NCI-H82 (cell line): ENCODE measurements at regions not wholly inside any gene's neighbourhood (a gene's known extent, or its start where the extent isn't known, plus 50 kb on each side); places are given as distances from the start of the nearest gene placed in this dataset.

ENCODE experiments used
- DNase-seq: peaks from one replicate; lab custom pipeline; 2025; lab: John Stamatoyannopoulos, UW

- no peak for DNase-seq
These were observed 79.9 kb upstream of the BHLHE23 start for GRCh38 chr20:63086421-63087235.

- DNase-seq: peak; percentile 63
These were observed 78.5 kb upstream of the BHLHE23 start for GRCh38 chr20:63085151-63085861.

GRCh38 chr20:63084563-63084927 lies 77.8 kb upstream of the BHLHE23 start:
- DNase-seq: no peak

- DNase-seq: no peak
These were observed 77.2 kb upstream of the BHLHE23 start for GRCh38 chr20:63083831-63084562.

DNA sequence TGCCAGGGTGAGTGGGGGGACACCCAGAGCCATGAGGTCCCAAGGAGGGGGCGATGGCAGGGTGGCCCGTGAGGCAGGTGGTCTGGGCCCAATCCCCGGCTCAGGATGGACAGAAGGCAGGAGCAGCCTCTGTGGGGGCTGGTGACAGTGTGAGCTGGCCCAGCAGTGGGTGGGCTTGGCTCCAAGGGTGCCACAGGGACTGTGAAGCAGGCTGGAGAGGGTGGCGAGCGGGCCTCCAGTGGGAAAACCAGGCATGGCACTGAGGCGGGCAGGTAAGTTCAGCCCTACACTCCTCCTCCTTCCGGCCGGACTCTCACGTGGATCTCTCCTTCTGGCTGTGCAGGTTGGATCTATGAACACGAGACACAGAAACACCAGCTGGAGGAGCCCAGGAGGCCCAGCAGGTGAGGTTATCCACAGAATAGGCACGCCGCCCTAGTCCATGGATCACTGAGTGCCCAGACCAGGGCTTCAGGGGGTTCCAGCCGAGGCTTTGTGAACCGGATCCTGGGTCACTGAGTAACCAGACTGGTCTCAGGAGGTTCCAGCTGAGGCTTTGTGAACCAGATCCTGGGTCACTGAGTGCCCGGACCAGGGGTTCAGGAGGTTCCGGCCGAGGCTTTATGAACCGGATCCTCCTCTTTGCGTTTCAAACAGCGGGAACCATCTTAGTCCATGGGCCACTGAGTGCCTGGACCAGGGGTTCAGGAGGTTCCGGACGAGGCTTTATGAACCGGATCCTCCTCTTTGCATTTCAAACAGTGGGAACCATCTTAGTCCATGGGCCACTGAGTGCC lies 76.4 kb upstream of the BHLHE23 start:
- DNase-seq: no peak

GRCh38 chr20:63082308-63082938 lies 75.7 kb upstream of the BHLHE23 start:
- no peak for DNase-seq

DNA sequence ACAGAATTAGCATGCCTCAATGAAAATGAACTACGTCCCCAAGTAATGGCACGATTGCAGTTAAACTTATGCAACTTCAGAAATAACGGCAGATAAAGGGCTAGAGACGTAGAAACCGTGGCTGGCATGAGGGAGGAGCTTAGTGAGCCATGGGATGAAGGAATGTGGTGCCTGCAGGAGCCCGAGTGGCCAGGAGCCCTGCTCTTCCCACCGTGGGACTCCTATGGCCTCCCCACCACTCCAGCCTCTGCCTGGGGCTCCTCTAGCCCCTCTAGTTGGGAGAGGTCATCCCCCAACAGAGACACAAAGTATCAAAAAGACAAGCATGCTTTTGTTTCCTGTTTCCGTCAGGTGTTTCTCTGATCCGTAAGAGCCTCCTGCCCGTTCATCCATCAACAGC lies 75.1 kb upstream of the BHLHE23 start:
- DNase-seq: no peak

- no peak for DNase-seq
These were observed 74.6 kb upstream of the BHLHE23 start for GRCh38 chr20:63081351-63081750.

GRCh38 chr20:63080811-63081210 lies 74.0 kb upstream of the BHLHE23 start:
- no peak for DNase-seq

- DNase-seq: no peak
These were observed 73.6 kb upstream of the BHLHE23 start for GRCh38 chr20:63080411-63080810.

DNA sequence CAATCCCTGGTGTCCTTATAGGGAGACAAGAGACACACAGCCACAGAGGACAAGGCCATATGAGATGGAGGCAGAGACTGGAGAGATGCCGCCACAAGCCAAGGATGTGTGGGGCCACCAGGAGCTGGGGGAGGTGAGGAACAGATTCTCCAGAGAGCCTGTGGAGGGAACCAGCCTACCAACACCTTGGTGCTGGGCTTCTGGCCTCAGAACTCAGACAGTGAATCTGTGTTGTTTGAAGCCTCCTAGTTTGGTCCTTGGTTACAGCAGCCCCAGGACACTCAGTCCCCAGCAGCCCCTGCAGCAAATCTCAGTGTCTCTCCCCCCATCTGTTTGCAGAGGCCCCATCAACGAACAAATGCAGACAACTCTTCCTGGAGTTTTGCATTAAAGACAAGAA lies 73.2 kb upstream of the BHLHE23 start:
- DNase-seq: no peak

- no peak for DNase-seq
These were observed 70.9 kb upstream of the BHLHE23 start for GRCh38 chr20:63077705-63078104.

DNA sequence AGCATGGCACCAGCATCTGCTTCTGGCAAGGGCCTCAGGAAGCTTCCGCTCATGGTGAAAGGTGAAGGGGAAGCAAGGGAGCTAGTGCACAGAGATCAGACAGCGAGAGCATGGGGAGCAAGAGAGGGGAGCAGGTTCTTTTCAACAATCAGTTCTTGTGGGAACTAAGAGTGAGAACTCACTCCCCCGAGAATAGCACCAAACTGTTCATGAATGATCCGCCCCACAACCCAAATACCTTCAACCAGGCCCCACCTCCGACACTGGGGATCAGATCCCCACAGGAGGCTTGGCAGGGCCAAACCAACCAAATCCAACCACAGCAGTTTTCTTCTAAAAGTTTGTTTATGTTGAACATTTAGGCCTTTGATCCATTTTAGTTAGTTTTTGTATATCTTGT lies 69.7 kb upstream of the BHLHE23 start:
- DNase-seq: no peak

DNA sequence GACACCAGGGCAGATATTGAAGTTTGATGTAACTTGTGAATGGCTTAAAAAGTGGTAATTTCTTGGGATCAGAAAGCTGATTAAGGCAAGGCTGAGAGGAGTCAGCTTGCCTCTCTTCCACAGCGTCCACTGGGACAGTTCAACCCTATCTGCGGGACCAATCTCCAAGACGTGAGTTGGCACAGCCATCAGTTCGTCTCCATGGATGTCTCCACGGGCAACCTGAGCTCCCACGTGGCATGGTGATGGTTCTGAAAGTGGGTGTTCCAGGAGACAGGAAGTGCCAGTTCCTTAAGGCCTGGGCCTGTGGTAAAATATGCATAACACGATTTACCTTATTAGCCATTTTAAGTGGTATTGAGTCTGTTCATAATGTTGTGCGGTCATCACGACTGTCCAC lies 67.9 kb upstream of the BHLHE23 start:
- DNase-seq: no peak

DNA sequence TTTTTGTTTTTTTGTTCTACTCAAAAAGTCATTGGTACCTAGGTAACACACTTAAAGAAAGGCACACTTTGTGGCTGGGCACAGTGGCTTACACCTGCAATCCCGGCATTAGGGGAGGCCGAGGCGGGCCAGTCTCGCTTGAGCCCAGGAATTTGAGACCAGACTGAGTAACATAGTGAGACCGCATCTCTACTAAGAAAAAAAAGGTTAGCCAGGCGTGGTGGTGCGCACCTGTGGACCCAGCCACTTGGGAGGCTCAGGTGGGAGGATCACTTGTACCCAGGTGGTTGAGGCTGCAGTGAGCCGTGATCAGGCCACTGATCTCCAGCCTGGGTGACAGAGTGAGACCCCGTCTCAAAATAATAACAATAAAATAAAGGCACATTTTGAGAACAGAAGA lies 67.4 kb upstream of the BHLHE23 start:
- DNase-seq: no peak

- no peak for DNase-seq
These were observed 66.9 kb upstream of the BHLHE23 start for GRCh38 chr20:63073738-63074065.

DNA sequence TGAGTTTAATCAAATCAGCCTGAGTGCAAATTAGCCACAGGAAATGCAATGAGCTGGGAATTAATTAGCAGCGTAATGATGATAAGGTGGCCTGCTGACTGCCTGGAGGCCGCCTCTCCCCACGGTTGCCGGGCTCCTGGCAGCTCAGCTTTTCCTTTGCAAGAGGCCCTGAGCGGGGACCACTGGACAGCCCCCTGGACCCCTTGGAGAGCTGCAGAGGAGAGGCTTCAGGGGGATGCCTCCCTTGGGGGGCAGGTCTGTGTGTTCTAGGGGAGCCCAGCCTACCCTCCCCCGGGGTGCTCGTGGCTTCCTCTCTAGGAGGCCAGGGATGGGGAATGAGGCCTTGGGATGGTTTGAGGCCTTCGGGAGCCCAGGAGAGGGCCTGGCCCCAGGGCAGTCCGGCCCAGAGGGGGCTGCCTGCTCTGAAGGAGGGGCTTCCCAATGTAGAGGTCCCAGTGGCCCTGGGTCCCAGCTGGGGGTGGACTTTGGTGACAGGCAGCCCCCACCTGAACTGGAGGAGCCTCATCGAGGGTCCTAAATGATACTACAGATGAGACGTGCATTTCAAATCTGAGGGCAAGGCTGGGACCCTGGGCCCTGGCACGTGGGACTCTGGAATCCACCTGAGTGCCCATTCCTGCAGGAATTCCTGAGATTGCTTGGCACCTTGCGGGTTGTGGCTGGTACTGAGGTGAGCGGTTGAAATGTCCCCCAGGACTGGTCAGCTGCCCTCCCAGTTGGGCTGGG lies 66.4 kb upstream of the BHLHE23 start:
- no peak for DNase-seq

DNA sequence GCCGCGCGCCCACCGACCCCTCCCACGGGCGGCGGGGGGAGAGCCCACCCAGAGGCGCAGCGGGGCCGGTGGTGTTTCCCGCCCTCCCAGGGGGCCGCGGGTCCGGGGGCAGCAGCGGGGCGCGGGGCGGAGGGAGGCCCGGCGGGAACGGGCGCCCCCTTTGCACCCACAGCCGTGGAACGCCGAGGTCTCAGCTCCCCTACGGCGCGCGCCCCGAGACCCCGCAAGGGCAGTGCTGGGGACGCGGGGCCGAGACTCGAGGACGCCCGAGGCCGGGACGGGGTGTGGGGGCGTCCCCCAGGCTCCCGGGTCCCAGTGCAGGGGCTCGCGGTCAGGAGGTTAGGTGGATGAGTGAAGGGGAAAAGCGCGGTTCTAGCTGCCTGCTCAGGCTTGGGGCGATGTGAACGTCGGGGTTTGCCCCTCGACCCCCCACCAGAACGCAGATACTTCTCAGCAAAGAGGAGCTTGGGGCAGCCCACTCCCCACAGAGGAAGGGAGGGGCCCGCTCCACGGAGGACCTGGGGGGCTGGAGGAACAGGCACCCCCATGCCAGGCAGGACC lies 65.5 kb upstream of the BHLHE23 start:
- no peak for DNase-seq

DNA sequence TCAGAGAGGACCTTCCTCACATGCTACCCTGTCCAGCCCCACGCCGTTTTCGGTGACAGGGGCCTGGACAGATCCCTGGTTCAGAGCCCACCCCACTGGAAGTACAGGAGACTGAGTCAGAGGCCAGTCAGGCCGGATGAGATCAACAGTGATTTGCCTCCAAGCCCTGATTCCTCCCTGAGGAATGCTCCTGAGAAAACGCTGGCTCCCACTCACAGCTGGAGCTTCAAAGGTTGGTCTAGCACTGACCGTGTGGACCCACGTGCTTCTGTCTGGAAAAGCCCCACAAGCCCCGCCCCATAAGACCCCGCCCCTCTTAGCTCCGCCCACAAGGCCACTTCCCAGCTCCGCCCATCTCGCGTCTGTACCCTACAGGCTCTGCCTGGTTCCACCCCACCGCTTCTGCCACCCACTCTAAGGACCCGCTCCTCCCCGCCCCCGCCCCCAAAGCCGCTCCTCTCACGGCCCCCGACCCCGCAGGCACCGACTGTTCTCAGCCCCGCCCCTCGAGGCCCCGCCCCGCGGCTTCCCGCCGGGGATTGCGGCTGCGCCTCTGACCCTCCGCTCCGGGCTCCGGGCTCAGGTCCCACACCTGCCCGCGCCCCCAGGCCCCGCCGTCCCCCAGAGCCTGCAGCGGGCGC lies 64.9 kb upstream of the BHLHE23 start:
- peak; percentile 78 for DNase-seq
